SK-N-SH treated with all-trans-retinoic acid at 6 μM for 48 hours (cell line): ENCODE measurements at regions not wholly inside any gene's neighbourhood (a gene's known extent, or its start where the extent isn't known, plus 50 kb on each side); places are given as distances from the start of the nearest gene placed in this dataset.

Experiments used
- CREB5 ChIP-seq: fragments of 250-450 bp; sonication (Bioruptor Pico); IDR thresholded peaks from 2 replicates; pipeline ENCODE4 v1.5.1; 2020; ENCODE audit warnings: low read depth, mild to moderate bottlenecking, moderate library complexity
- CSDC2 ChIP-seq: fragments of 250-450 bp; sonication (Bioruptor Pico); IDR thresholded peaks from 2 replicates; pipeline ENCODE4 v1.5.0; 2020; ENCODE audit warnings: mild to moderate bottlenecking, moderate library complexity
- CSRNP3 ChIP-seq: fragments of 250-450 bp; sonication (Bioruptor Pico); IDR thresholded peaks from 2 replicates; pipeline ENCODE4 v1.5.1; 2021; ENCODE audit warnings: mild to moderate bottlenecking, moderate library complexity
- GLIS3 ChIP-seq: fragments of 250-450 bp; sonication (Bioruptor Pico); IDR thresholded peaks from 2 replicates; pipeline ENCODE4 v1.5.0; 2020; ENCODE audit warnings: mild to moderate bottlenecking, moderate library complexity
- OSR1 ChIP-seq: fragments of 250-450 bp; sonication (Bioruptor Pico); IDR thresholded peaks from 2 replicates; pipeline ENCODE4 v1.8.0; 2022; ENCODE audit warnings: moderate library complexity, mild to moderate bottlenecking, inconsistent platforms
- PATZ1 ChIP-seq: fragments of 250-450 bp; sonication (Bioruptor Pico); IDR thresholded peaks from 2 replicates; pipeline ENCODE4 v1.8.0; 2020; ENCODE audit warnings: mild to moderate bottlenecking, moderate library complexity, borderline replicate concordance
- TOX ChIP-seq: fragments of 250-450 bp; sonication (Bioruptor Pico); IDR thresholded peaks from 2 replicates; pipeline ENCODE4 v1.8.0; 2021; ENCODE audit warnings: mild to moderate bottlenecking, moderate library complexity, borderline replicate concordance
- TSHZ2 ChIP-seq: fragments of 250-450 bp; sonication (Bioruptor Pico); IDR thresholded peaks from 2 replicates; pipeline ENCODE4 v1.5.0; 2020; ENCODE audit warnings: mild to moderate bottlenecking, moderate library complexity
- ZFP3 ChIP-seq: fragments of 250-450 bp; sonication (Bioruptor Pico); IDR thresholded peaks from 2 replicates; pipeline ENCODE4 v1.5.0; 2020; ENCODE audit warnings: mild to moderate bottlenecking, moderate library complexity
- ZFP30 ChIP-seq: fragments of 450-650 bp; formaldehyde crosslinking; IDR thresholded peaks from 2 replicates; pipeline ENCODE4 v1.5.0; 2022; ENCODE audit warnings: mild to moderate bottlenecking, moderate library complexity
- ZNF70 ChIP-seq: fragments of 450-650 bp; formaldehyde crosslinking; IDR thresholded peaks from 2 replicates; pipeline ENCODE4 v1.5.0; 2020; ENCODE audit warnings: mild to moderate bottlenecking, moderate library complexity
- ZNF8 ChIP-seq: fragments of 450-650 bp; formaldehyde crosslinking; IDR thresholded peaks from 2 replicates; pipeline ENCODE4 v1.5.0; 2020; ENCODE audit warnings: mild to moderate bottlenecking, moderate library complexity

- TF ChIP-seq CSDC2 (CRISPR knock-in tag) = no peak
- TF ChIP-seq ZFP30 (CRISPR knock-in tag) = no peak
- TF ChIP-seq ZNF8 (CRISPR knock-in tag) = no peak
- no peak for TF ChIP-seq PATZ1 (CRISPR knock-in tag)
- TF ChIP-seq ZNF70 (CRISPR knock-in tag) = no peak
- no peak for TF ChIP-seq ZFP3 (CRISPR knock-in tag)
- TF ChIP-seq TOX (CRISPR knock-in tag) = no peak
- TF ChIP-seq CREB5 (CRISPR knock-in tag) = no peak
- TF ChIP-seq GLIS3 = no peak
- no peak for TF ChIP-seq CSRNP3
- TF ChIP-seq OSR1 = no peak
- TF ChIP-seq TSHZ2 (CRISPR knock-in tag) = no peak
Measured at GRCh38 chr13:99809926-99810325, 161.6 kb downstream of the ZIC5 start.
